ENCODE measurements at regions not wholly inside any gene's neighbourhood (a gene's known extent, or its start where the extent isn't known, plus 50 kb on each side); places are given as distances from the start of the nearest gene placed in this dataset.

DNA sequence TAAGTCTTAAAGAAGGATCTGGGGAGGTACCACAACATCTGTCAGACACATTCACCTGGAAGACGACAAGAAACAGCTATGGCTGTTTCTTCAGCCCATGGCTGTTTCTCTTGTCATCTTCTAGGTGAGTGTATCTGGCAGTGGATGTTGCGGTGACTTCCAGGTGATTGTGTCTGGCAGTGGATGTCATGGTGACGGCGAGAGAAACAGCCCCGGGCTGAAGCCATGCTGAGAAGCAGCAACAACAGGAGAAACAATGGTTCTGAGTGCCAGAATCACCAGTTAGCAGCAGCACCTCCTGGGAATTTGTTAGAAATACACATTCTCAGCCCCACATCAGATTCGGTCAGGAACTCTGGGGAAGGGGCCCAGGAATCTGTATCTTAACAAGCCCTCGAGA lies 68.6 kb upstream of the SYPL1 start:
- DNase-seq (ENCODE audit: low spot score) (no peak), ATAC-seq (no peak)
- Mint-ChIP-seq H3K27ac (no peak overlapping the region), H3K9me3 (peaks cover 6% of the 10 kb centered on the region), H3K4me3 (no peak overlapping the region), H3K36me3 (no peaks in the 10 kb centered on the region), H3K27me3 (ENCODE audit: low read depth) (no peaks in the 10 kb centered on the region), H3K4me1 (peaks cover 32% of the 10 kb centered on the region)
- ChIA-PET POLR2A (no interaction called here), CTCF (interaction anchor here (1.1 to 2.2 kb wide), 2 partner anchors 27 to 556 kb away, joined by 3 to 9 read pairs; no protein-coding TSS in a partner anchor)
- TF ChIP-seq GTF2I (CRISPR knock-in tag; conservative IDR thresholded peaks at IDR 0.05) (no peak), TEAD1 (CRISPR knock-in tag; IDR thresholded peaks at IDR 0.05) (no peak), RORB (CRISPR knock-in tag; IDR thresholded peaks at IDR 0.05) (no peak), ZNF138 (CRISPR knock-in tag; conservative IDR thresholded peaks at IDR 0.05) (no peak), ELF4 (CRISPR knock-in tag; IDR thresholded peaks at IDR 0.05; ENCODE audit: low read depth) (no peak), GABPB1 (CRISPR knock-in tag; IDR thresholded peaks at IDR 0.05) (no peak), ZNF396 (CRISPR knock-in tag; IDR thresholded peaks at IDR 0.05; ENCODE audit: borderline replicate concordance) (no peak), NFE2L1 (CRISPR knock-in tag; IDR thresholded peaks at IDR 0.05) (no peak), JAZF1 (CRISPR knock-in tag; IDR thresholded peaks at IDR 0.05) (no peak), GRHL2 (CRISPR knock-in tag; IDR thresholded peaks at IDR 0.05; ENCODE audit: insufficient replicate concordance, severe bottlenecking) (no peak), FOXP1 (CRISPR knock-in tag; IDR thresholded peaks at IDR 0.05; ENCODE audit: borderline replicate concordance) (no peak)
- TF ChIP-seq, protein P1, sequence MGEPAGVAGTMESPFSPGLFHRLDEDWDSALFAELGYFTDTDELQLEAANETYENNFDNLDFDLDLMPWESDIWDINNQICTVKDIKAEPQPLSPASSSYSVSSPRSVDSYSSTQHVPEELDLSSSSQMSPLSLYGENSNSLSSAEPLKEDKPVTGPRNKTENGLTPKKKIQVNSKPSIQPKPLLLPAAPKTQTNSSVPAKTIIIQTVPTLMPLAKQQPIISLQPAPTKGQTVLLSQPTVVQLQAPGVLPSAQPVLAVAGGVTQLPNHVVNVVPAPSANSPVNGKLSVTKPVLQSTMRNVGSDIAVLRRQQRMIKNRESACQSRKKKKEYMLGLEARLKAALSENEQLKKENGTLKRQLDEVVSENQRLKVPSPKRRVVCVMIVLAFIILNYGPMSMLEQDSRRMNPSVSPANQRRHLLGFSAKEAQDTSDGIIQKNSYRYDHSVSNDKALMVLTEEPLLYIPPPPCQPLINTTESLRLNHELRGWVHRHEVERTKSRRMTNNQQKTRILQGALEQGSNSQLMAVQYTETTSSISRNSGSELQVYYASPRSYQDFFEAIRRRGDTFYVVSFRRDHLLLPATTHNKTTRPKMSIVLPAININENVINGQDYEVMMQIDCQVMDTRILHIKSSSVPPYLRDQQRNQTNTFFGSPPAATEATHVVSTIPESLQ (CRISPR knock-in tag; IDR thresholded peaks at IDR 0.05): no peak
- TF ChIP-seq, protein P2, sequence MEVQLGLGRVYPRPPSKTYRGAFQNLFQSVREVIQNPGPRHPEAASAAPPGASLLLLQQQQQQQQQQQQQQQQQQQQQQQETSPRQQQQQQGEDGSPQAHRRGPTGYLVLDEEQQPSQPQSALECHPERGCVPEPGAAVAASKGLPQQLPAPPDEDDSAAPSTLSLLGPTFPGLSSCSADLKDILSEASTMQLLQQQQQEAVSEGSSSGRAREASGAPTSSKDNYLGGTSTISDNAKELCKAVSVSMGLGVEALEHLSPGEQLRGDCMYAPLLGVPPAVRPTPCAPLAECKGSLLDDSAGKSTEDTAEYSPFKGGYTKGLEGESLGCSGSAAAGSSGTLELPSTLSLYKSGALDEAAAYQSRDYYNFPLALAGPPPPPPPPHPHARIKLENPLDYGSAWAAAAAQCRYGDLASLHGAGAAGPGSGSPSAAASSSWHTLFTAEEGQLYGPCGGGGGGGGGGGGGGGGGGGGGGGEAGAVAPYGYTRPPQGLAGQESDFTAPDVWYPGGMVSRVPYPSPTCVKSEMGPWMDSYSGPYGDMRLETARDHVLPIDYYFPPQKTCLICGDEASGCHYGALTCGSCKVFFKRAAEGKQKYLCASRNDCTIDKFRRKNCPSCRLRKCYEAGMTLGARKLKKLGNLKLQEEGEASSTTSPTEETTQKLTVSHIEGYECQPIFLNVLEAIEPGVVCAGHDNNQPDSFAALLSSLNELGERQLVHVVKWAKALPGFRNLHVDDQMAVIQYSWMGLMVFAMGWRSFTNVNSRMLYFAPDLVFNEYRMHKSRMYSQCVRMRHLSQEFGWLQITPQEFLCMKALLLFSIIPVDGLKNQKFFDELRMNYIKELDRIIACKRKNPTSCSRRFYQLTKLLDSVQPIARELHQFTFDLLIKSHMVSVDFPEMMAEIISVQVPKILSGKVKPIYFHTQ (CRISPR knock-in tag; IDR thresholded peaks at IDR 0.05): no peak
- TF ChIP-seq, protein P3, sequence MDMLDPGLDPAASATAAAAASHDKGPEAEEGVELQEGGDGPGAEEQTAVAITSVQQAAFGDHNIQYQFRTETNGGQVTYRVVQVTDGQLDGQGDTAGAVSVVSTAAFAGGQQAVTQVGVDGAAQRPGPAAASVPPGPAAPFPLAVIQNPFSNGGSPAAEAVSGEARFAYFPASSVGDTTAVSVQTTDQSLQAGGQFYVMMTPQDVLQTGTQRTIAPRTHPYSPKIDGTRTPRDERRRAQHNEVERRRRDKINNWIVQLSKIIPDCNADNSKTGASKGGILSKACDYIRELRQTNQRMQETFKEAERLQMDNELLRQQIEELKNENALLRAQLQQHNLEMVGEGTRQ (CRISPR knock-in tag; IDR thresholded peaks at IDR 0.05): no peak
- TF ChIP-seq, protein P4, sequence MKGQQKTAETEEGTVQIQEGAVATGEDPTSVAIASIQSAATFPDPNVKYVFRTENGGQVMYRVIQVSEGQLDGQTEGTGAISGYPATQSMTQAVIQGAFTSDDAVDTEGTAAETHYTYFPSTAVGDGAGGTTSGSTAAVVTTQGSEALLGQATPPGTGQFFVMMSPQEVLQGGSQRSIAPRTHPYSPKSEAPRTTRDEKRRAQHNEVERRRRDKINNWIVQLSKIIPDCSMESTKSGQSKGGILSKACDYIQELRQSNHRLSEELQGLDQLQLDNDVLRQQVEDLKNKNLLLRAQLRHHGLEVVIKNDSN (CRISPR knock-in tag; IDR thresholded peaks at IDR 0.05): no peak
- TF ChIP-seq, protein P5, sequence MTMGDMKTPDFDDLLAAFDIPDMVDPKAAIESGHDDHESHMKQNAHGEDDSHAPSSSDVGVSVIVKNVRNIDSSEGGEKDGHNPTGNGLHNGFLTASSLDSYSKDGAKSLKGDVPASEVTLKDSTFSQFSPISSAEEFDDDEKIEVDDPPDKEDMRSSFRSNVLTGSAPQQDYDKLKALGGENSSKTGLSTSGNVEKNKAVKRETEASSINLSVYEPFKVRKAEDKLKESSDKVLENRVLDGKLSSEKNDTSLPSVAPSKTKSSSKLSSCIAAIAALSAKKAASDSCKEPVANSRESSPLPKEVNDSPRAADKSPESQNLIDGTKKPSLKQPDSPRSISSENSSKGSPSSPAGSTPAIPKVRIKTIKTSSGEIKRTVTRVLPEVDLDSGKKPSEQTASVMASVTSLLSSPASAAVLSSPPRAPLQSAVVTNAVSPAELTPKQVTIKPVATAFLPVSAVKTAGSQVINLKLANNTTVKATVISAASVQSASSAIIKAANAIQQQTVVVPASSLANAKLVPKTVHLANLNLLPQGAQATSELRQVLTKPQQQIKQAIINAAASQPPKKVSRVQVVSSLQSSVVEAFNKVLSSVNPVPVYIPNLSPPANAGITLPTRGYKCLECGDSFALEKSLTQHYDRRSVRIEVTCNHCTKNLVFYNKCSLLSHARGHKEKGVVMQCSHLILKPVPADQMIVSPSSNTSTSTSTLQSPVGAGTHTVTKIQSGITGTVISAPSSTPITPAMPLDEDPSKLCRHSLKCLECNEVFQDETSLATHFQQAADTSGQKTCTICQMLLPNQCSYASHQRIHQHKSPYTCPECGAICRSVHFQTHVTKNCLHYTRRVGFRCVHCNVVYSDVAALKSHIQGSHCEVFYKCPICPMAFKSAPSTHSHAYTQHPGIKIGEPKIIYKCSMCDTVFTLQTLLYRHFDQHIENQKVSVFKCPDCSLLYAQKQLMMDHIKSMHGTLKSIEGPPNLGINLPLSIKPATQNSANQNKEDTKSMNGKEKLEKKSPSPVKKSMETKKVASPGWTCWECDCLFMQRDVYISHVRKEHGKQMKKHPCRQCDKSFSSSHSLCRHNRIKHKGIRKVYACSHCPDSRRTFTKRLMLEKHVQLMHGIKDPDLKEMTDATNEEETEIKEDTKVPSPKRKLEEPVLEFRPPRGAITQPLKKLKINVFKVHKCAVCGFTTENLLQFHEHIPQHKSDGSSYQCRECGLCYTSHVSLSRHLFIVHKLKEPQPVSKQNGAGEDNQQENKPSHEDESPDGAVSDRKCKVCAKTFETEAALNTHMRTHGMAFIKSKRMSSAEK (CRISPR knock-in tag; IDR thresholded peaks at IDR 0.05; ENCODE audit: borderline replicate concordance): no peak

All from WTC11 (cell line).